ENCODE measurements at regions not wholly inside any gene's neighbourhood (a gene's known extent, or its start where the extent isn't known, plus 50 kb on each side); places are given as distances from the start of the nearest gene placed in this dataset.
"Not testable (repeated sequence)": the region's sequence is repeated elsewhere in the genome, so short reads cannot be mapped to it uniquely, and the experiment has no call there.

- in situ Hi-C loops (cut with MboI; ENCODE audit: low pct_unique_long_range_greater_than_20kb in 2 of 9, low sequenced_read_pairs in 9 of 9, unreplicated experiment in 9 of 9): no loop called here
- 5 to 82% (median 58%) methylated on average over 1 to 15 of the region's 28 CpGs; no CpG with 5 or more reads in 2 of the 10 experiments for WGBS, 10 experiments
- ATAC-seq (replicated peaks in 6 of 8): peak in 5 of 8 experiments; percentile 32 to 57 (median 45)
- no peak overlapping the region for H3K4me3 ChIP-seq
- H3K27ac ChIP-seq: peak overlapping the region; percentile 38 to 46
- H3K4me1 ChIP-seq (replicated peaks in 1 of 2): peaks cover 34 to 37% of the 10 kb centered on the region in 2 donors
Observed at GRCh38 chr14:104299993-104300761, 161.8 kb downstream of the KIF26A start.

DNA sequence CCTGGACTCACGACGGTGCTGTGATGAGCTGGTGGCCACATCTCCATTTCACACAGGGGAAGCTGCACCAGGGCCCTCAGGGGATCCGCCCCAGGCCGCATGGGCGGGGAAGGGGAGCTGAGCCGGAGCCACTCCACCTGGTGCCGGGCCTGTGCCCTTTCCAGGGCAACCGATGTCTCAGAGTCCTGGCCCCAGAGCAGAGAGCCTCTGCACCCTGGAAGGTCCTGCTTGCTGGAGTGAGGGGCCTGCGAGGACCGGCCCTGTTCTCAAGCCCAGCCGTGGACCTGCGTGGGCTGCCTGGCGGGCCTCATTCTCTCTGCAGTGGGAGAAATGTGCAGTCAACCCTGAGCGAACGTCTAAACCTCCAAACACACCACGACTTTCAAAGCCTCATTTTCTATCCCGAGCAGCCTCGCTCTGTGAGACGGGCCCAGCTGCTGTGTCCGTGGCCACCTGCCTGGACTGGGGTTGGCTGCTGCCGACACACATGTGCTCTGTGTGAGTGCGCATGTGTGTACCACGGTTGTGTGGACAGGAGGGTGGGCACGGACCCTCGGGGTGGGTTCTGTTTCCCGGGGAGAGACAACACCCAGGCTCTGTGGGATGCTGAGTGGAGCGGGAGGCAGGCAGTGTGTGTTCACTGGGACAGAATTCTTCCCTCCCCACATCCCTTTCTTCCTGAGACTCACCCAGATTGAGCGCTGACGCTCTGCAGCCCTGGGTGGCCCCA lies 163.5 kb downstream of the KIF26A start:
- WGBS, 10 experiments: 62 to 80% (median 80%) methylated on average over 1 to 11 of the region's 29 CpGs; no CpG with 5 or more reads in 7 of the 10 experiments
- Histone ChIP-seq H3K27ac (peak overlapping the region in 1 of 2 donors; percentile 34), H3K4me1 (replicated peaks in 1 of 2) (peaks cover 16 to 31% of the 10 kb centered on the region in 2 donors), H3K4me3 (no peak overlapping the region)
- peak in 3 of 8 experiments; percentile 2 to 22 (median 18) for ATAC-seq (replicated peaks in 6 of 8)
- in situ Hi-C loops (cut with MboI; ENCODE audit: low pct_unique_long_range_greater_than_20kb in 2 of 9, low sequenced_read_pairs in 9 of 9, unreplicated experiment in 9 of 9): no loop called here

DNA sequence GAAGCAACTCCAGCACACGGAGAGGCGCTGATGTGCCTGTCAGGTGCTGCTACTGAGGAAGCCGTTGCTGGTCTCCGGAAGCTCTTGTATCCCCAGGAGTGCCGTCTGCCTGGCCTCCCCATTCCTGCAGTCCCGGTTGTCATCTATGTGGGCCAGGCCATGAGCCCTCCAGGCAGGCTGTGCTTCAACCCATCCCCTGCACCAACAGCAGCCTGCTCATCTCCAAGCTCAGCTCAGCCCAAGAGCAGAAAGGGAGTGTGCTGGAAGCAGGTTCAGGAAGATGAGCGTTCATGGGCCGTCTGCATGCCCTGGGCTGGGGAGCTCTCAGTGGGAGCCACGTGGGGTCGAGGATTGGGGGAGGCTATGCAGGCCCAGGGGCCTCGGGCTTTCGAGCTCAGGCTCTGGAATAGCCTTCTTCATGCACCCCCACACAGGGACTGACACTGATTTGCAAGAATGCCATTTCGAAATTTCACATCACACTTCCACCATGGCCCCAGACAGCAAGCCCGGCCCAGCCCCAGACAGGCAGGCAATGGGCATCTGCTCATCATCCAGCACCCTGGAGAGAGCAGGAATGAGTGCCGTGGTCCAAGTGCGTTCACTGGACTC lies 164.5 kb downstream of the KIF26A start:
- in situ Hi-C loops (cut with MboI; ENCODE audit: low pct_unique_long_range_greater_than_20kb in 2 of 9, low sequenced_read_pairs in 9 of 9, unreplicated experiment in 9 of 9): no loop called here
- peaks cover 13 to 30% of the 10 kb centered on the region in 2 donors for H3K4me1 ChIP-seq (replicated peaks in 1 of 2)
- WGBS, 10 experiments: 0 to 80% (median 40%) methylated on average over 1 to 7 of the region's 16 CpGs; no CpG with 5 or more reads in 3 of the 10 experiments
- no peak overlapping the region for H3K27ac ChIP-seq
- ATAC-seq (replicated peaks in 6 of 8): no peak
- no peak overlapping the region for H3K4me3 ChIP-seq

GRCh38 chr14:104303705-104304425 lies 165.5 kb downstream of the KIF26A start:
- WGBS, 10 experiments: 0 to 90% (median 83%) methylated on average over 1 to 7 of the region's 29 CpGs; no CpG with 5 or more reads in 6 of the 10 experiments
- no peak overlapping the region for H3K4me3 ChIP-seq
- ATAC-seq (replicated peaks in 6 of 8): no peak
- in situ Hi-C loops (cut with MboI; ENCODE audit: low pct_unique_long_range_greater_than_20kb in 2 of 9, low sequenced_read_pairs in 9 of 9, unreplicated experiment in 9 of 9): no loop called here
- H3K4me1 ChIP-seq (replicated peaks in 1 of 2): peaks cover 13 to 30% of the 10 kb centered on the region in 2 donors
- no peak overlapping the region for H3K27ac ChIP-seq

DNA sequence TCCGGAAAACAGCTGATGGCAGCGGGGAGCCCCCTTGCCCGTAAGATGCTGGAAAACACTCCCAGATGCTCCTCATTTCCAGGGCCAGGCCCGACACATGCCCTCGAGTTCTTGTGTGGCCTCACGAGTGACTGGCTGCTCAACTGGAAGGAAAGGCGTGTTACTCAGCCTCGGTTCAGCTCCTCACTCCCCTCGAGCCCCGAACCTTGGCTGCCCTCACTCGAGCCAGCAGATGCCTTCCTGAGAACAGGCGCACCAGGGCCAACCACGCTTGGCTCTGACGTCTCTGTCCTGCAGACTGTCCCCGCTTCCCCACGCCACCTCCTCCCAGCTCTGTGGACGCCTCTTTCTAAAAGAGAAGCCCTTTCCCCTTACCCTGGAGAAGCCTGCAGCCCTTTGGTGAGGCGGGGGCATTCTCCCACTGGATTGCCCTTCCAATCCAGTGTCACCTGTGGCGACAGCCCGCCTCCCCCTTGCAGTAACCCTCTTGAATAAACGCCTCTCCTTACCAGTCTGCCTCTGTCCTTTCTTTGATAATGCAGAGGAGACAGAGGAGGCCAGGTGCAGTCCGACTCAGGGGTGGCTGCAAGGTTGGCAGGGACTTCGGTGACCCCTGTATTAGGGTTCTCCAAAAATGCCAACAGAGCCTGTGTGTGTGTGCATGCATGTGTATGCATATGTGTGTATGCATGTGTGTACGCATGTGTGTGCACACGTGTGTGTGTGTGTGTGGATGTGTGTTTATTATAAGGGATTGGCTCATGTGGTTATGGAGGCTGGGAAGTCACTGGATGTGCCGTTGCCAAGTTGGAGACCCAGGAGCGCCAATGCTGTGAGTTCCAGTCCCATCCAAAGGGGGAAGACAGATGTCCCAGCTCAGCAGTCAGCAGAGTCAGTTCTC lies 166.3 kb downstream of the KIF26A start:
- no peak overlapping the region for H3K27ac ChIP-seq
- WGBS, 10 experiments: 0 to 77% (median 42%) methylated on average over 1 to 20 of the region's 27 CpGs; no CpG with 5 or more reads in 4 of the 10 experiments
- in situ Hi-C loops (cut with MboI; ENCODE audit: low pct_unique_long_range_greater_than_20kb in 2 of 9, low sequenced_read_pairs in 9 of 9, unreplicated experiment in 9 of 9): no loop called here
- no peak overlapping the region for H3K4me3 ChIP-seq
- no peak for ATAC-seq (replicated peaks in 6 of 8)
- peaks cover 12 to 28% of the 10 kb centered on the region in 2 donors for H3K4me1 ChIP-seq (replicated peaks in 1 of 2)

- ATAC-seq (replicated peaks in 6 of 8): peak in 1 of 8 experiments; percentile 13
- 37 to 94% (median 75%) methylated on average over 3 to 11 of the region's 29 CpGs; no CpG with 5 or more reads in 5 of the 10 experiments for WGBS, 10 experiments
- in situ Hi-C loops (cut with MboI; ENCODE audit: low pct_unique_long_range_greater_than_20kb in 2 of 9, low sequenced_read_pairs in 9 of 9, unreplicated experiment in 9 of 9): no loop called here
- Histone ChIP-seq H3K4me3 (no peak overlapping the region), H3K27ac (no peak overlapping the region), H3K4me1 (replicated peaks in 1 of 2) (peaks cover 3 to 19% of the 10 kb centered on the region in 2 donors)
Observed at GRCh38 chr14:104305511-104306449, 167.4 kb downstream of the KIF26A start.

GRCh38 chr14:104306450-104307040 lies 168.2 kb downstream of the KIF26A start:
- no peak for ATAC-seq (replicated peaks in 6 of 8)
- WGBS, 10 experiments: 5 to 70% methylated on average over 4 to 10 of the region's 17 CpGs; no CpG with 5 or more reads in 8 of the 10 experiments

DNA sequence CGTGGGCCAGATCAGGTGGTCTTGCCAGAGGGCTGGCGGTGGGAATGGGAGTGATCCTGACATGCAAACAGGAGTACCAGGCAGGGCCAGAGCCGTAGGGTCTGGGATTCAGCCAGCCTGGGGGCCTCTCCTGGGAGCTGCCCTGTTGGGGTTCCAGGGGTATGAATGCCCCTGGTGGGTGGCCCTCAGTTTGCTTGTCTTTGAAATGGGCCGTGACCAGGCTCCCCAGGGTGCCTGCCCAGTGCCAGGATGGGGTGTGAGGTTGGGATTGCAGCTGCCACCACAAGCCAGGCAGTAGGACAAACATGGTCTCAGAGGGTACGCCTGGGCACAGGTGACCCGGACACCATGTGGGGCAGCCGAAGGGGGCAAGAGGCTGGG lies 168.8 kb downstream of the KIF26A start:
- in situ Hi-C loops (cut with MboI; ENCODE audit: low pct_unique_long_range_greater_than_20kb in 2 of 9, low sequenced_read_pairs in 9 of 9, unreplicated experiment in 9 of 9): no loop called here
- H3K4me3 ChIP-seq: no peak overlapping the region
- no peak overlapping the region for H3K27ac ChIP-seq
- no peak for ATAC-seq (replicated peaks in 6 of 8)
- H3K4me1 ChIP-seq (replicated peaks in 1 of 2): peaks cover 3 to 11% of the 10 kb centered on the region in 2 donors
- WGBS, 10 experiments: 55 to 72% methylated on average over 2 of the region's 7 CpGs; no CpG with 5 or more reads in 8 of the 10 experiments

More at GRCh38 chr14:104306450-104307040, 168.2 kb downstream of the KIF26A start:
- no peak overlapping the region for H3K4me3 ChIP-seq
- H3K4me1 ChIP-seq (replicated peaks in 1 of 2): peaks cover 3 to 18% of the 10 kb centered on the region in 2 donors
- no peak overlapping the region for H3K27ac ChIP-seq
- in situ Hi-C loops (cut with MboI; ENCODE audit: low pct_unique_long_range_greater_than_20kb in 2 of 9, low sequenced_read_pairs in 9 of 9, unreplicated experiment in 9 of 9): no loop called here

DNA sequence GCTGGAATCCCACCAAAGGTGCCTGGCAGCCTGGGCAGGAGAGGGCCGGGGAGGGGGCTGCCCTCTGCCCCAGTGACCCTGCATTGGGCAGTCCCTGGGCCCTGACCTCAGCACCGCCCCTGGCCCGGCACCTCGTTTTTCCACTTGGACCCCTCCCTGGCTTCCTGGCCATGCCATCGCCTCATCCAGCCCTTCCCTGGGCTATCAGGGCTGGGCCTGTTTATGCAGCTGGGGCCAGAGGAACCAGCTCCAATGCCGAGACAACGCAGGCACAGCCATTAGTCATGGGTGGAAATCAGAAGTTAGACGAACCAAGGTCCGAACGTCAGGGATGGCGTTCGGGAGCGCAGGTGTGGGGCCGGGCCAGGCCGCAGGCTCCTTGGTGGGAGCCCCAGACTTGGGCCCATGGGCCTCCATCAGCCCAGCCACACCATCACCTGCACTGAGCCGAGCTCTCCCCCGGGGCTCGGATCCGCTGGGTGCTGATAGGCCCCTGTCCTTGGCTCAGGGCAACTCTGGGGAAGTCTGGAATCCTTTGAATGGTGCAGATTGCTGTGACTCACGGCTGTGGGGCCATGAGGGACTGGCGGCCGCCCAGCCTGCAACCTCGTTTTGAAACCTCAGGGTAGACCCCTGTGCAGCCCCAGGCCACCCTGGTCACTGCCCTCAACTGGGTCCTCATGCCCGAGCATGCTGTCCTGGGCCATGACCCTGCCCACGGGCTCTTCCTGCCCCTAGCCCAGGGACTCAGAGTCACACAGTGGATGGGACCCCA lies 169.4 kb downstream of the KIF26A start:
- Histone ChIP-seq H3K4me1 (replicated peaks in 1 of 2) (peaks cover 3 to 11% of the 10 kb centered on the region in 2 donors), H3K4me3 (no peak overlapping the region), H3K27ac (no peak overlapping the region)
- WGBS, 10 experiments: 20 to 94% (median 69%) methylated on average over 1 to 8 of the region's 25 CpGs; no CpG with 5 or more reads in 6 of the 10 experiments
- in situ Hi-C loops (cut with MboI; ENCODE audit: low pct_unique_long_range_greater_than_20kb in 2 of 9, low sequenced_read_pairs in 9 of 9, unreplicated experiment in 9 of 9): no loop called here
- ATAC-seq (replicated peaks in 6 of 8): no peak

DNA sequence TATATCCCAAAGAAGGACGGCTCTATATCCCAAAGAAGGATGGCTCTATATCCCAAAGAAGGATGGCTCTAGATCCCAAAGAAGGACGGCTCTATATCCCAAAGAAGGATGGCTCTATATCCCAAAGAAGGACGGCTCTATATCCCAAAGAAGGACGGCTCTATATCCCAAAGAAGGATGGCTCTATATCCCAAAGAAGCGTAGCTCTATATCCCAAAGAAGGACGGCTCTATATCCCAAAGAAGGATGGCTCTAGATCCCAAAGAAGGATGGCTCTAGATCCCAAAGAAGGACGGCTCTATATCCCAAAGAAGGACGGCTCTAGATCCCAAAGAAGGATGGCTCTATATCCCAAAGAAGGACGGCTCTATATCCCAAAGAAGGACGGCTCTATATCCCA lies 170.1 kb downstream of the KIF26A start:
- H3K4me1 ChIP-seq (replicated peaks in 1 of 2): peaks cover 3 to 11% of the 10 kb centered on the region in 2 donors
- H3K4me3 ChIP-seq; H3K27ac ChIP-seq; in situ Hi-C loops (cut with MboI; ENCODE audit: low pct_unique_long_range_greater_than_20kb in 2 of 9, low sequenced_read_pairs in 9 of 9, unreplicated experiment in 9 of 9); ATAC-seq (replicated peaks in 6 of 8): not testable (repeated sequence)
- 20% methylated on average over 1 of the region's 10 CpGs; no CpG with 5 or more reads in 9 of the 10 experiments for WGBS, 10 experiments

Data from motor neuron (in vitro differentiated cells).